Skin of body (tissue), 1 donor: ENCODE measurements at regions not wholly inside any gene's neighbourhood (a gene's known extent, or its start where the extent isn't known, plus 50 kb on each side); places are given as distances from the start of the nearest gene placed in this dataset.

ENCODE experiments used
- DNase-seq: peaks from one replicate; lab custom pipeline; 2025; lab: John Stamatoyannopoulos, UW

GRCh38 chr10:4006858-4007257 lies 221.8 kb upstream of the KLF6 start:
- DNase-seq: no peak

DNA sequence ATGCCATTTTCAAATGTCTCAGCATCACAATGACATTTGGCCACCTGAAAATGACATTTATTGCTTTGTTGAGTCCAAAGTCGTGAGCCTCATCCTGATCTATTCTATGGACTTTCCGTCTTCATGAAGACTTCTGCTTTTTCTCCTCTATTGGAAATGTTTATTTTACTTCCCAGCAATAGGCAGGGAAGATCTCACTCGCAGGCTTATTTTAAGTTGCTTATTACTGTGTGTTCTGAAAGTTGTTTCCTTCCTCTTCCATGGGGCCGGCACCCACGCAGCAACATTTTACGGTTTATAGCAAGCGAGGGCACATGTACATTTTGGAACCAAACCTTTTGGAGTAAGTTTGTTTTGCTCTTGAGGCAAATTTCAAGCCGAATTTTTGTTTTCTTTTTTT lies 221.0 kb upstream of the KLF6 start:
- DNase-seq: no peak

DNA sequence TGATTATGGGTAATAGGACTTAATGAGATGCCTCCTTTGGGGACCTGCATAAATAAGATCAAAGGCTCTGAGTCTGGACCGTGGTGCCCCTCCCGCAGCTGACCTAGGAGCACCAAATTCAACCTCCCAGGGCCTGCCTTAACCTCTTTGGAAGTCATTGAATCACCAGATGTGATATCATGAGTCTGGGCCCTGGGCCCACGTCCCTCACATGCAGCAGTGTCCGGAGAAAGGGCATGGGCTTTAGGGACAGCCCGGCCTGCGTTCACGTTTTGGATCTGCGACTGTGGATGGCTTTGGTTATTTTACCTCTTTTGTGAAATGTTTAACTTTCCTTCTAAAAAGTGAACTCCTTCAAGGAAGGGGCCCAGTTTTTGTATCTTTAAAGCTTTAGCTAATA lies 220.0 kb upstream of the KLF6 start:
- DNase-seq: no peak

DNA sequence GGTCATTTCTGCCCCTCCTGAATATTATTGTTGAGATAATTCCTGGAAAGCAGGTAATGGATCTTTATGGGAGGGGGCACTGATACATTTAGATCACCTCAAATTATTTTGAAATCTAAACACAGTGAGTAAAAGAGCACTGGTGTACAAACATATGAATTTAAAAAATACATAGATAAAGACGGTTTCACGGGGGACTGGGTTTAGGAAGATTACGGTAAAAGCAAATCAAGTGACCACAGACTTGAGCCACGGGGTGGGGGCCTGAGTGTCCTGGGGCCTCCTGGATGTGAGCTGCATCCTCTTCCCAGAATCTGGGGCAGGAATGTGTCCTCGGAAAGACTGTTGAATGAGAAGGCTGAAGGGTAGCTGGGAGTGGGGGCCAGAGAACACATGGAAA lies 219.1 kb upstream of the KLF6 start:
- no peak for DNase-seq

DNA sequence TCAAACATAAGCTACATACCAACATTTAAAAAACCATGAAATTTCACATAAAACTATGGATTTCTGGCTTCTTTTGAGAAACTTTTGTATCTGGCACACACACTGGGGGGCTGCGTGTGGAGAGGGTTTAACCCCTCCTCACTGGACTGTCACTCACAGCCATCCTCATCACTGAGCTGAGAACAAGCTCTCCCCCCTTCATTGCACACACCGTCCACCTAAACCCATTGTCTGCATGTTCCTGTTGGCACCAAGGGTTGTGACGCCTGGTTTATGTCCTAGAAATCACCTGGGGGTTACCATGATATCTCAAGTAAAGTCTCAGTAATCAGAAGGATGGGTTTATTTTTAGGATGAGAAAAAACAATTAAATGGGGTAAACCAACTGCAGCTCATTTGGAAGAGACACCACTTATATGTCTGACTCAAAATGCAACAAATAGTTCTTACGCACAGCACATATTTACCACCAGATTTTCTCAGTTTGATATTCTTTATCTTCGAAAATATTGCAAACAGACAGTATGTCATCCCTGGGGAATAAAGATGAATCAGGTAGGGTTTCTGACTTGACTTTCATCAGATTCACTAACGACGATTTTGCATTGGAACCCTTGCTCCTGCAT lies 218.5 kb upstream of the KLF6 start:
- DNase-seq: no peak

DNA sequence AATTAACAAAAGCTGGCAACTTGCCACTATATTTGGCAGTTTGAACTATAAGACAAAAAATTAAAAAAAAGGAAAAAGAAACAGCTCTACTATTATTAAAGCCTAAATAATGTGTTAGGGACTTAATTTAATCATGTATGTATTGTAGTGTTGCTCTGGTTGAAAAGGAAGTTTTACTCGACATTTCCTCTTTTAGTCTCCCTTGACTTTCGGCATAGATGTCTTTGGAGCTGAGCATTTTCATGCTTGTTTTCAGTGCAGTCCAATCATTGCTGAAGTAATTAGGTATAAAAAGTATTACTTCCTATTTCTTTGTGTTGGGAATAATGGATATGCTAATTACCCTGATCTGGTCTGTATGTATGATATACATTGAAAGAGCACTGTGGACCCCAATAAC lies 216.8 kb upstream of the KLF6 start:
- DNase-seq: no peak

- DNase-seq: no peak
These were observed 214.6 kb upstream of the KLF6 start for GRCh38 chr10:3999642-4000041.

- DNase-seq: no peak
These were observed 211.7 kb upstream of the KLF6 start for GRCh38 chr10:3996697-3997096.

DNA sequence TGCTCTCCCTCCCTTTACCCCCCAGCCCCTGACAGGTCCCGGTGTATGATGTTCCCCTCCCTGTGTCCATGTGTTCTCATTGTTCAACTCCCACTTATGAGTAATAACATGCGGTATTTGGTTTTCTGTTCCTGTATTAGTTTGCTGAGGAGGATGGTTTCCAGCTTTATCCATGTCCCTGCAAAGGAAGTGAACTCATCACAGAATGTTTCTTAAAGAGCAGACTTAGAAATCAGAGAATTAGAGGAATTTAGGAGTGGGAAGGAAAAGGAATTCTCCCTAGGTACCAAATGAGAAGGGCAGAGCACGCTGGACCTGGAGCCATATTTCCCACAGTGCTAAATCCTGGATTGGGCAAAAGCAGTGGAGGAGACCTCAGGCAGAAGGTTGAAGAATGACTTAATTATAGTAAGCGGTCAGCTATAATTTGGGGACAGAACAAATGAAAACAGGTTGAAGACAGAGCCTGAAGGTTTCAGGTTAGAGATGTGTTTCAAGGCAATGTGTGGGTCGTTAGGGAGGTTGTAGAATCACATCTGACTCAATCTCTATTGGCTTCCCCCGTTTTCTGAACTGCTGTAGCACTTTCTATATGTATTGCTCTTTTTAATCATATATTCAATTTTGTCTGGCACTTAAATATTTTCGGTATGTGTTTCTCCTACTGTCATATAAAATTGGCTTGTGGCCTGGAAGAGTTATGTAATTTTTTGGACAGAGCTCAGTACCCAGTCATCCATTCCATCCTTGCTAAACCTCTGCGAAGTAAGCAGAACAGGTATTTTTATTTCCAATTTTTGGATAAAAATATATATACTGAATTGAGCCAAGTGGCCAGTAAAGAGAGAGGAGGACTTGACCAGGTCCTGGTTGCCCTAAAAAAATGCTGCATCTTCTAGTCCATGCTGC lies 210.5 kb upstream of the KLF6 start:
- no peak for DNase-seq

GRCh38 chr10:3992382-3993178 lies 207.6 kb upstream of the KLF6 start:
- DNase-seq: no peak

- no peak for DNase-seq
These were observed 205.3 kb upstream of the KLF6 start for GRCh38 chr10:3990307-3990706.

- no peak for DNase-seq
These were observed 202.3 kb upstream of the KLF6 start for GRCh38 chr10:3987143-3987974.

- DNase-seq: no peak
These were observed 201.6 kb upstream of the KLF6 start for GRCh38 chr10:3986493-3987142.

DNA sequence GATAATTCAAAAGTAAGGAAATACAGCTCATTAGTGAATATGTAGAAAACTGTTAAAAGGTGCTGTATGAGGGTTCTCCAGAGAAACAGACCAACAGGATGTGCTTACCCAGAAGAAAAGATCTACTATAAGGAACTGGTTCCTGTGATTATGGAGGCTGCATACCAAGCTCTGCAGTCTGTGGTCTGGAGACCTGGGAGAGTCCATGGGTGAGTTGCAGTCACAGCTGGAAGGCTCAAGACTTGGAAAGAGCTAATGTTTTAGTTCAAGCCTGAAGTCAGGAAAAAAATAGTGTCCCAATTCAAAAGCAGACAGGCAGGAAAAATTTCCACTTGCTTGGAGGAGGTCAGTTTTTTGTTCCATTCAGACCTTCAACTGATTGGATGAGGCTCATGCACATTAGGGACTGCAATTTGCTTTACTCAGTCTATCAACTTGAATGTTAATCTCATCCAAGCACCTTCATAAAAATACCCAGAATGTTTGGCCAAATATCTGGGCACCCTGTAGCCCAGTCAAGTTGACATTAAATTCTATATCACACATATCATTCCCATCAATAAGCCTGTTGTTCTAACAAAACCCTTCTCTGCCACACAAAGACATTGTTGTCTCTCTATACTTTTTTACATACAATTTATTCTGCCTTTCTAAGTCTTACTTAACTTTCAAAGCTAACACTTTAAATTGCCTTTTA lies 197.9 kb upstream of the KLF6 start:
- DNase-seq: no peak

GRCh38 chr10:3981300-3981699 lies 196.3 kb upstream of the KLF6 start:
- no peak for DNase-seq

DNA sequence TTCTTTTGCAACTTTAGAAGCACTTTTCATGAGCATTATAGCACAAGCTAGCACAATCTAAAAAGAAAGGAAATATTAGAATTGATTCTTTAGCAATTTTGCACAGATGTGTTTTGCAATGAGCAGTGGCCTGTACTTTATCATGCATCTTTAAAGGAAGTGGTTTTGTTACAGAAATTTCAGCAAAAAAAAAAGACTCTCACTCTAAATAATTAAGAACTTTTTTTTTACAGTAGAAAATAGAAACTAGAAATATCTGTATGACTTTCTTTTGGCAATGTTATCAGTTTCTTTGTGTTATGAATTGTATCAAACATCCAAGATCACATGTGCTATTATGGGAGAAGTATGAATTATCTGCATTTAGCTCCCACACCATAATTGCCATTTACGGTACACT lies 195.7 kb upstream of the KLF6 start:
- DNase-seq: no peak

DNA sequence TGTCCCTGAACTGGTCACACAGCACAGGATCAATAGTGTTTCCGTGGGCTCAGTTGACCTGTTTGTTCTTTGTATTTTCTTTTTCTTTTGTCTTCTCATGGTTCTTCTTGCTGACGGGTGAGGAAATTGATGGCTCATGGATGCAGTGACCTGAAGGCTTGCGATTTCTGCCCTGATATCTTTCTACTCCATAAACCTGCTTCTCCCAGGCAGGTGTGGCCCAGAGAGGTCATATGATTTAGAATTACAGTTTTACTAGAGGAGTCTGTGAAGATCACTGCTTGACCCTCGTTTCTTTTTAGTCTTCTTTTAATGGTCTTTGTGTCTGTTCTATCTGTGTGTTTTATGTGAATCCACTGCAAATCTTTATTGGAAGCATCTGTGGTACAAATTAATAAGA lies 195.1 kb upstream of the KLF6 start:
- no peak for DNase-seq

DNA sequence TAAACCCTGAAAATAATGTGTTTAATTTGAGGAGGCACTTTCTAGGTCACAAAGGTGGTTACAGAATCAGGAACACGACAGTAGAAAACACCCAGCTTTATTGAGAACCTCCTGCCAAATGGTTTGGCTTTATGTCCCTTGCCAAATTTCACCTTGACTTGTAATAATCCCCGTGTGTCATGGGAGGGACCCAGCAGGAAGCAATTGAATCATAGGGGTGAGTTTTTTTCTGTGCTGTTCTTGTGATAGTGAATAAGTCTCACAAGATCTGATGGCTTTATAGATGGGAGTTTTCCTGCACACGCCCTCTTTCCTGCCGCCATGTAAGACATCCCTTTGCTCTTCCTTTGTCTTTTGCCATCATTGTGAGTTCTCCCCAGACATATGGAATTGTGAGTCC lies 193.8 kb upstream of the KLF6 start:
- no peak for DNase-seq

- DNase-seq: no peak
These were observed 193.2 kb upstream of the KLF6 start for GRCh38 chr10:3978174-3978573.

DNA sequence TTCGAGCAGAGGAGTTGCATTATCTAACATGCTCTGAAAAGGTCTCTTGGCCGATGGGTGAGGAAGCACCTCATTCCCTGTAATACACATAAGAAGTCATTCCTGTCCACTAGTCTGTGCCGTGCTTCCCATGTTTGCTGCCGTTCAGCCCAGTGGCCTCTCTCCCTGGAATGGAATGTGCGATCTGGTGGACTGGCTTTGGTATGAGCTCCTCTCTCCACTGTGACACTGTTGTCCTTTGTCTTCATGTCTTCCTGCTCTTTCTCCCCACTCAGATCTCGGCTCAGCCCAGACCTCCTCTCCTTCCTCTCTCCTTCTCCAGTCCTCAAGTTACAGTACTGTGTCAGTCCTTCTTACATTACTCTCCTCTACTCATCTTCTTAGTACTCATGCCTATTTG lies 192.8 kb upstream of the KLF6 start:
- DNase-seq: no peak
